ENCODE measurements at regions not wholly inside any gene's neighbourhood (a gene's known extent, or its start where the extent isn't known, plus 50 kb on each side); places are given as distances from the start of the nearest gene placed in this dataset.

- Mint-ChIP-seq H3K36me3 (peaks cover under 1% of the 10 kb centered on the region), H3K4me3 (no peak overlapping the region), H3K9me3 (peaks cover 30% of the 10 kb centered on the region), H3K27me3 (ENCODE audit: low read depth) (no peaks in the 10 kb centered on the region), H3K4me1 (no peaks in the 10 kb centered on the region), H3K27ac (no peak overlapping the region)
- no peak for TF ChIP-seq CTCF (IDR thresholded peaks at IDR 0.05; ENCODE audit: unreplicated experiment)
- no peak for DNase-seq (ENCODE audit: low spot score in 2 of 2, unreplicated experiment in 2 of 2)
These were observed 68.0 kb upstream of the GADL1 start for GRCh38 chr3:30962493-30962892.

DNA sequence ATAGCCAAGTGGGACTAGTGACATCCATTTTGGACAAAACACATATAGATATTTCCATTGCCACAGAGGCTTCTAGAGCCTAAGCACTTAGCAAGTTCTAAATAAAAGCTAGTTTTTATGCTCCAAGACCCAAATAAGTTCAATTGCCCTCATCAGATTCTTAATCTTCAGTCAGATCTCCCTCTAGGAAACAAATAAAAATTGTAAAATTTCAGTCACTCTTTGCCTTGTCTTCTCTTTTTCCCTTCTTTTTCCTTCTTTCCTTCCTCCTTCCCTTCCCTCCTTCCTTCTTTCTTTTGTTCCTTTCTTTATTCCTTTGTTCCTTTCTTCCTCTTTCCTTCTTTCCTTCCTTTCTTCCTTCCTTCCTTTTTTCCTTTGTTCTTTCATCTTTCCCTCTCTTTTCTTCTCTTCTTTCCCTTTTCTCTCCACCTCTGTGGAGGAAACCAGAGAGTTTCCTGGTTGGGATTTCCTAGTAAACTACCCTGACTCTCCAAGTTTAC is 68.8 kb upstream of the GADL1 start:
- no peak for TF ChIP-seq CTCF (IDR thresholded peaks at IDR 0.05; ENCODE audit: unreplicated experiment)
- DNase-seq (ENCODE audit: low spot score in 2 of 2, unreplicated experiment in 2 of 2), result no peak
- Mint-ChIP-seq H3K27ac (no peak overlapping the region), H3K36me3 (no peaks in the 10 kb centered on the region), H3K9me3 (peaks cover 28% of the 10 kb centered on the region), H3K4me1 (no peaks in the 10 kb centered on the region), H3K4me3 (no peak overlapping the region), H3K27me3 (ENCODE audit: low read depth) (no peaks in the 10 kb centered on the region)

DNA sequence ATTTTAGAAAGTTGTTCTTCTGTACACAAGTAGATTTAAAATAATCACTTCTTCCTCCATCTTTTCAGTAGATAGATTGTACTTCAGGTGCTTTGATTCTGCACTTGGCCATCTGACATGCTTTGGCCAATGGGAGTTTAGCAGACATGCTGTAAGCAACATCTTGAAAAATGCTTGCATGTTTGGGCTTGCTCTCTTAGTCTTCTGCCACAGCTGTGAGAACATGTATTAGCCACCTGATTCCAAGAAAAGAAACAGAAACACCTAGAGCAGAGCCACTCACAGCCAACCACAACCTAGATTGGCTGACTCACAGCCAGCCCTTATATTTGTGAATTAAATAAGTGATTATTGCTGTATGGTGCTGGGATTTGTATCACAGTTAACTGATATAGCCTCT is 70.2 kb upstream of the GADL1 start:
- Mint-ChIP-seq H3K9me3 (peaks cover 15% of the 10 kb centered on the region), H3K4me1 (no peaks in the 10 kb centered on the region), H3K4me3 (no peak overlapping the region), H3K27me3 (ENCODE audit: low read depth) (no peaks in the 10 kb centered on the region), H3K36me3 (no peaks in the 10 kb centered on the region), H3K27ac (no peak overlapping the region)
- DNase-seq (ENCODE audit: low spot score in 2 of 2, unreplicated experiment in 2 of 2), result no peak
- no peak for TF ChIP-seq CTCF (IDR thresholded peaks at IDR 0.05; ENCODE audit: unreplicated experiment)

DNA sequence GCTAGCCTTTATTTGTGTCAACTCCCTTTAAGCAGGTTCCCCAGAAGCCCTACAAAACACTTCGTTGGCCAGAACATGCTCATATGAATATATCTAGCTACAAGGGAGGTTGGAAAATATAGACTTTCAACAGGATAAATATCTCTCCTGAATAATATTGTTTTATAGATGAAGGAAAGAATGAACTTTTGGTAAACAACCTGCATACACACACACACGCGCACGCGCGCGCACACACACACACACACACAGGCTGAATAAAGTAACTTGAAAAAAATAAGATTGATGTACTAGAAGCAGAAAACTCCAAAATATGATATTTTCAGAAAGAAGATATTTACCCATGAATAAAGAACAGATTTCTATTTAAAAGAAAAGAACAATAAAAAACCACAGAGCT is 72.4 kb upstream of the GADL1 start:
- Mint-ChIP-seq H3K27ac (no peak overlapping the region), H3K36me3 (no peaks in the 10 kb centered on the region), H3K27me3 (ENCODE audit: low read depth) (no peaks in the 10 kb centered on the region), H3K4me3 (no peak overlapping the region), H3K4me1 (no peaks in the 10 kb centered on the region), H3K9me3 (peaks cover 12% of the 10 kb centered on the region)
- no peak for TF ChIP-seq CTCF (IDR thresholded peaks at IDR 0.05; ENCODE audit: unreplicated experiment)
- DNase-seq (ENCODE audit: low spot score in 2 of 2, unreplicated experiment in 2 of 2), result no peak

DNA sequence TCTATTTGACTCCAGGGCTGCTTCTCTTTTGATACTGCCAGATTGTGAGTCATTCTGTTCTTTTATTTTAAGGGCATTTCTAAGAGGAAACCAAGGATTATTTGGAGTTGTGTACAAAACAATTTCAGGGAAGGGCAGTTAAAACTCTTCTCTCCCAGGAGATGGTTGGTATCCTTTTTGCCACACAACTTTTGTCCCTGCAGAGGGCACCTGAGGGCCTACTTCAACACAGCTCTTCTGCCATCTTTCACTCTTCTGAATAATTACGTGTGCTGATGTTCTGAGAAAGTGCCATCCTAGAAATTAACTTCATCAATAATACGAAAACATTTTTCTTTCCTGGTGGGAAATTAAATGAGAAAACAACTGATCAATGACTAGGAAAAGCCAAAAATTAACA is 75.7 kb upstream of the GADL1 start:
- H3K4me3 Mint-ChIP-seq, result no peak overlapping the region
- H3K27me3 Mint-ChIP-seq (ENCODE audit: low read depth), result no peaks in the 10 kb centered on the region
- H3K27ac Mint-ChIP-seq, result no peak overlapping the region
- DNase-seq (ENCODE audit: low spot score in 2 of 2, unreplicated experiment in 2 of 2), result no peak
- H3K36me3 Mint-ChIP-seq, result no peaks in the 10 kb centered on the region
- peaks cover 7% of the 10 kb centered on the region for H3K4me1 Mint-ChIP-seq
- H3K9me3 Mint-ChIP-seq, result peaks cover 4% of the 10 kb centered on the region
- TF ChIP-seq CTCF (IDR thresholded peaks at IDR 0.05; ENCODE audit: unreplicated experiment), result no peak

DNA sequence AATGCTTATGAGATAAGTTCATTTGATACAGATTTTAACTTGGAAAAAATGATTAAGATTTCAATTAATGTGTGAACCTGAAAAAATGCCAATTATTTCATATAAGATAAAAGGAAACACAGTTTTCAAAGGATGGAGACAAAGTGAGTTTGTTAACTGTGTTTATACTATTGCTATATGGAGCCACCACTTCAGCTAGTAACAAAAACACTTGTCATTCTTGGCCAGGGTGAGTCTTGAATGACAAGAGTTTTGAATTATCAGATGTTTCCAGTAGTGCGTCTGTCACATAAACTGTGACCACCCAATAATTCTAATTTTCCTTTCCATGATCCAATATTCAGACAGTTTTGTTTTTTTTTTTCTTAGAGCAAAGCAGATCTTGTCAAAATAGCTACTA is 78.0 kb upstream of the GADL1 start:
- Mint-ChIP-seq H3K9me3 (no peaks in the 10 kb centered on the region), H3K4me3 (no peak overlapping the region), H3K36me3 (no peaks in the 10 kb centered on the region), H3K27me3 (ENCODE audit: low read depth) (no peaks in the 10 kb centered on the region), H3K27ac (no peak overlapping the region), H3K4me1 (peaks cover 8% of the 10 kb centered on the region)
- DNase-seq (ENCODE audit: low spot score in 2 of 2, unreplicated experiment in 2 of 2), result no peak
- TF ChIP-seq CTCF (IDR thresholded peaks at IDR 0.05; ENCODE audit: unreplicated experiment), result no peak
